Heart left ventricle (tissue), 16 donors: ENCODE measurements at regions not wholly inside any gene's neighbourhood (a gene's known extent, or its start where the extent isn't known, plus 50 kb on each side); places are given as distances from the start of the nearest gene placed in this dataset.

Source experiments
- ATAC-seq, 4 donors: fragments of 200-7000 bp; cut with Tn5 transposase; one replicate each; pipeline ENCODE4 v1.9.1; 2020 to 2022; ENCODE audit warnings: moderate library complexity in 4 of 4, mild to moderate bottlenecking in 3 of 4, moderate number of reproducible peaks in 1 of 4
- DNase-seq, 5 donors: peaks; one replicate each; pipeline ENCODE4 v3.0.0-alpha.2; 2020
- H3K27ac ChIP-seq, 12 donors: fragments of 200-600 bp; sonication (generic) in 4 of 12; one replicate each; pipeline versions ENCODE4 v1.5.0 to v1.8.0; 2016 to 2022; ENCODE audit warnings: mild to moderate bottlenecking in 2 of 12
- H3K27me3 ChIP-seq, 9 donors: fragments of 200-600 bp; sonication (generic) in 2 of 9; one replicate each; pipeline versions ENCODE4 v1.5.1 to v1.8.0; 2016 to 2022; ENCODE audit warnings: mild to moderate bottlenecking in 3 of 9
- H3K36me3 ChIP-seq, 9 donors: fragments of 200-600 bp; sonication (generic) in 2 of 9; one replicate each; pipeline versions ENCODE4 v1.5.0 to v1.8.0; 2018 to 2022; ENCODE audit warnings: mild to moderate bottlenecking in 2 of 9
- H3K4me1 ChIP-seq, 12 donors: fragments of 200-600 bp; sonication (generic) in 4 of 12; one replicate each; pipeline versions ENCODE4 v1.5.0 to v1.8.0; 2016 to 2022; ENCODE audit warnings: mild to moderate bottlenecking in 3 of 12
- H3K4me3 ChIP-seq, 12 donors: fragments of 200-600 bp; sonication (generic) in 4 of 12; one replicate each; pipeline versions ENCODE4 v1.5.0 to v1.8.0; 2017 to 2022; ENCODE audit warnings: mild to moderate bottlenecking in 9 of 12, moderate library complexity in 4 of 12
- H3K9me3 ChIP-seq, 12 donors: fragments of 200-600 bp; sonication (generic) in 4 of 12; one replicate each; pipeline versions ENCODE4 v1.5.0 to v1.8.0; 2016 to 2022; ENCODE audit warnings: mild to moderate bottlenecking in 1 of 12
- POLR2A ChIP-seq, 2 donors: fragments of 450-650 bp; IDR thresholded peaks; one replicate each; pipeline ENCODE4 v1.6.1; 2017; ENCODE audit warnings: antibody characterized with exemption in 2 of 2, mild to moderate bottlenecking in 2 of 2, moderate library complexity in 2 of 2
- WGBS, 4 donors: extraction: QIAGEN DNeasy Blood & Tissue Kit in 2 of 4; methylation state at CpG; one replicate each; pipeline versions ENCODE4 v1.1.5 to v1.1.7; 2013 to 2018; 5-methylcytosine and 5-hydroxymethylcytosine counted together
- intact Hi-C, 10 donors: fragments of 100-400 bp; cut with DNase I; formaldehyde crosslinking; loops; one replicate each; pipeline versions ENCODE4 v1.11.1 to v1.14.2; 2022
- TF ChIP-seq, protein P1 (sequence below), 12 donors: fragments of 200-600 bp; sonication (generic) in 4 of 12; IDR thresholded peaks; one replicate each; pipeline versions ENCODE4 v1.5.0 to v1.8.0; 2018 to 2022; ENCODE audit warnings: antibody characterized with exemption in 12 of 12, mild to moderate bottlenecking in 5 of 12
- donor health status: ischemic (EF 13 %, LVEDD 7.1; RV severe dilation, severe dysfunction).
- donor health status: healthy with polysubstance abuse.
- donor health status: DM: no; HTN: yes; CAD: no.
- donor health status: DM: no; HTN: no; CAD: no.
- donor health status: ischemic (EF 25% LVEDD 6.9; RV normal size, moderate dysfunction).
- donor health status: ischemic (EF 25% LVEDD 5.7; RV mildly dilated, moderate dysfunction).
- donor health status: healthy.
- donor health status: DM: yes; HTN: yes; CAD: no.
- donor health status: ischemic (EF 35%, LVEDD 5.7; RV mildly dilated, moderate dysfunction).
- donor health status: nonischemic (EF 11% LVEDD 7.7; RV severe dilation, severe dysfunction).
- donor health status: DM: yes; HTN: yes; CAD: no.
- donor health status: PGD.
- donor health status: ischemic (EF 29% LVEDD 5.4; RV normal size, mild dysfunction).
- donor health status: nonischemic (EF 23%, LVEDD 6.1; RV moderate dilation, normal function).

DNA sequence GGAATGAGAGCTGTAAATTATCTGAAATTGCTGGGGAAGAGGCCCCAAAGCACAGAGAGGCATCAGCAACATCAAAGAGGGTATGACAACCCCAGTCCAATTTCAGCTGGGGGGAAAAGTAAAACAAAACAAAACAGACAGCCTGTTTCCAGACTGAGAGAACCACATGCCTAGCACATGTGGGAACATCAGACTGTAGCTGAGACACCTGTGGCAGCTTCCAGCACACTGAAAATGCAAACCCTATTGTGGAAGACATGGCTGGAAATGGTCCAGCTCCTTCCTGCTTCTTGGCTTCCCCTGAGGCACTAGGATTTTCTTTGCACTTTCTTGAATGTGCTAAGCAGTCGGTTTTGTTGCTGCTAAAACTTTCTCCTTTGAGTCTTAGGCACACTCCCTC is 240.9 kb upstream of the STS start:
- ATAC-seq, result no peak
- no peak for TF ChIP-seq POLR2A (IDR thresholded peaks at IDR 0.05)
- TF ChIP-seq, protein P1, sequence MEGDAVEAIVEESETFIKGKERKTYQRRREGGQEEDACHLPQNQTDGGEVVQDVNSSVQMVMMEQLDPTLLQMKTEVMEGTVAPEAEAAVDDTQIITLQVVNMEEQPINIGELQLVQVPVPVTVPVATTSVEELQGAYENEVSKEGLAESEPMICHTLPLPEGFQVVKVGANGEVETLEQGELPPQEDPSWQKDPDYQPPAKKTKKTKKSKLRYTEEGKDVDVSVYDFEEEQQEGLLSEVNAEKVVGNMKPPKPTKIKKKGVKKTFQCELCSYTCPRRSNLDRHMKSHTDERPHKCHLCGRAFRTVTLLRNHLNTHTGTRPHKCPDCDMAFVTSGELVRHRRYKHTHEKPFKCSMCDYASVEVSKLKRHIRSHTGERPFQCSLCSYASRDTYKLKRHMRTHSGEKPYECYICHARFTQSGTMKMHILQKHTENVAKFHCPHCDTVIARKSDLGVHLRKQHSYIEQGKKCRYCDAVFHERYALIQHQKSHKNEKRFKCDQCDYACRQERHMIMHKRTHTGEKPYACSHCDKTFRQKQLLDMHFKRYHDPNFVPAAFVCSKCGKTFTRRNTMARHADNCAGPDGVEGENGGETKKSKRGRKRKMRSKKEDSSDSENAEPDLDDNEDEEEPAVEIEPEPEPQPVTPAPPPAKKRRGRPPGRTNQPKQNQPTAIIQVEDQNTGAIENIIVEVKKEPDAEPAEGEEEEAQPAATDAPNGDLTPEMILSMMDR (IDR thresholded peaks at IDR 0.05), result no peak
- H3K4me3 ChIP-seq, result no peak overlapping the region
- no peaks in the 10 kb centered on the region for H3K27me3 ChIP-seq
- no peak overlapping the region for H3K27ac ChIP-seq
- DNase-seq, result no peak
- intact Hi-C loops, result no loop called here
- H3K9me3 ChIP-seq, result no peaks in the 10 kb centered on the region
- no peaks in the 10 kb centered on the region for H3K4me1 ChIP-seq
- no peaks in the 10 kb centered on the region for H3K36me3 ChIP-seq
- 53 to 56% (median 55%) methylated on average over 1 of the region's 1 CpG for WGBS, 4 donors

DNA sequence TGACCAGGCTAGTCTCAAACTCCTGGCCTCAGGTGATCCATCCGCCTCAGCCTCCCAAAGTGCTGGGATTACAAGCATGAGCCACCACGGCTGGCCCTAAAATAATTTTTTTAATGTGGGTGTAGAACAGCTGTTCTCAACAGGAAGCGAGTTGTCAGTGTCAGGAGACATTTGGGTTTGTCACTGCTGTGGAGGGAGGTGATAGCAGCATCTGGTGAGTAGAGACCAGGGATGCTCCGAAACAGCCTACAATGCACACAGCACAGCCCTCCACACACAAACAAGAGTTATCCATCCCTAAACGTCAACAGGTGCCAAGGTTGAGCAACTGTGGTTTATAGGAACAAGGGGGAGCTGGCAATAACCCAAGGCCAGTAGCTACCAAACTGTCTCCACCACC is 243.4 kb upstream of the STS start:
- no peaks in the 10 kb centered on the region for H3K36me3 ChIP-seq
- H3K27me3 ChIP-seq, result no peaks in the 10 kb centered on the region
- ATAC-seq, result no peak
- no peaks in the 10 kb centered on the region for H3K9me3 ChIP-seq
- H3K4me3 ChIP-seq, result no peak overlapping the region
- no peak for DNase-seq
- H3K4me1 ChIP-seq, result no peaks in the 10 kb centered on the region
- TF ChIP-seq, protein P1 (IDR thresholded peaks at IDR 0.05), result no peak
- TF ChIP-seq POLR2A (IDR thresholded peaks at IDR 0.05), result no peak
- intact Hi-C loops, result no loop called here
- no peak overlapping the region for H3K27ac ChIP-seq
- WGBS, 4 donors, result 77 to 79% (median 79%) methylated on average over 5 of the region's 5 CpGs

DNA sequence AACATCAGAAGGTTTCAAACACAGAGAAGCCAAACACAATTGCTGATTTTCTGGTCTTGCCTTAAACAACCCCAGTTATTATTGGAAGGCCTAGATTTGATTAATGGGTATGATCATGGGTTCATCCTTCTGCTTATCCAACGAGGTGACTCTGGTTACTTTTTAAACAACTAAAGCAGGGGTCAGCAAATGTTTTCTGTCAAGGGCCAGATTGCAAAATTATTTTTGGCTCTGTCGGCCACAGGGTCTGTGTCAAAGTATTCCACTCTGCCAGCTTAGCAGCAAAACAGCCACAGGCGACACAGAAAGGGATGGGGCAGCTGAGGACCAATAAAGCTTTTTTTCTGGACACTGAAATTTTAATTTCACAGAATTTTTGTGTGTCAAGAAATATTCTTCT is 249.1 kb upstream of the STS start:
- H3K27me3 ChIP-seq, result no peaks in the 10 kb centered on the region
- H3K4me1 ChIP-seq, result no peaks in the 10 kb centered on the region
- no peak overlapping the region for H3K27ac ChIP-seq
- ATAC-seq (no peak), DNase-seq (no peak)
- TF ChIP-seq POLR2A (IDR thresholded peaks at IDR 0.05), result no peak
- TF ChIP-seq, protein P1 (IDR thresholded peaks at IDR 0.05), result no peak
- no peak overlapping the region for H3K4me3 ChIP-seq
- H3K36me3 ChIP-seq, result no peaks in the 10 kb centered on the region
- intact Hi-C loops, result no loop called here
- 40 to 46% (median 44%) methylated on average over 3 of the region's 3 CpGs for WGBS, 4 donors
- no peaks in the 10 kb centered on the region for H3K9me3 ChIP-seq

DNA sequence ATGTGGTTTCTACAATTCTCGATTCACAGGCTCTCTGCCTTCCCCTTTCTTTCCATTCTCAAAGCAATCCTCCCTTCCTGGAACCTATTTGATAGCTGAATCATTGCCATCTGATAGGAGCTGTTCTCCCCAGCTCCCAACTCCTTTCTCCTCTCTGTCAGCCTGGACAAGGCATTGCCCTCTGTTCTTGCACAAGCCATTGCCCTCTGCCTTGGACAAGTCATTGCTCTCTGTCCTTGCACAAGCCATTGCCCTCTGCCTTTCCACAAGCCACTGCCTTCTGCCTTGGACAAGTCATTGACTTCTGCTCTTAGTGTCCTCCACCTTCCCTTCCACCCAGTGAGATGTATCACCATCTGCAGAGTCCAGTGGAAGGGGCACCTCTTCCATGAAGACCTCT is 256.1 kb upstream of the STS start:
- intact Hi-C loops, result no loop called here
- H3K4me1 ChIP-seq, result no peaks in the 10 kb centered on the region

More for the DNA sequence above, 256.1 kb upstream of the STS start:
- DNase-seq (no peak), ATAC-seq (no peak)
- WGBS, 4 donors, result 67 to 92% (median 78%) methylated on average over 1 of the region's 1 CpG
- TF ChIP-seq, protein P1 (IDR thresholded peaks at IDR 0.05), result no peak
- no peak for TF ChIP-seq POLR2A (IDR thresholded peaks at IDR 0.05)
- Histone ChIP-seq H3K9me3 (peaks cover 0 to 4% (median 0%) of the 10 kb centered on the region in 12 donors), H3K4me3 (no peak overlapping the region), H3K27me3 (no peaks in the 10 kb centered on the region), H3K36me3 (no peaks in the 10 kb centered on the region), H3K27ac (no peak overlapping the region)
